Ishikawa (cell line): ENCODE measurements at regions not wholly inside any gene's neighbourhood (a gene's known extent, or its start where the extent isn't known, plus 50 kb on each side); places are given as distances from the start of the nearest gene placed in this dataset.

Source experiments
- CEBPB ChIP-seq: IDR thresholded peaks from 2 replicates; pipeline ENCODE4 v1.6.1; 2012
- EGR1 ChIP-seq: IDR thresholded peaks from 2 replicates; pipeline ENCODE4 v1.6.1; 2012
- EP300 ChIP-seq: IDR thresholded peaks from 2 replicates; pipeline ENCODE4 v1.6.1; 2012; ENCODE audit warnings: borderline replicate concordance
- NFIC ChIP-seq: IDR thresholded peaks from 2 replicates; pipeline ENCODE4 v1.6.1; 2012
- TAF1 ChIP-seq: IDR thresholded peaks from 2 replicates; pipeline ENCODE4 v1.6.1; 2012; ENCODE audit warnings: low read depth, mild to moderate bottlenecking
- TCF12 ChIP-seq: IDR thresholded peaks from 2 replicates; pipeline ENCODE4 v1.6.1; 2012; ENCODE audit warnings: low read depth
- YY1 ChIP-seq: IDR thresholded peaks from 2 replicates; pipeline ENCODE4 v1.6.1; 2012; ENCODE audit warnings: low read depth
- ZBTB7A ChIP-seq: IDR thresholded peaks from 2 replicates; pipeline ENCODE4 v1.6.1; 2012; ENCODE audit warnings: low read depth
- TF ChIP-seq, protein P1 (sequence below): IDR thresholded peaks from 2 replicates; pipeline ENCODE4 v1.6.1; 2012; ENCODE audit warnings: low read depth, mild to moderate bottlenecking
- TF ChIP-seq, protein P2 (sequence below): IDR thresholded peaks from 2 replicates; pipeline ENCODE4 v1.6.1; 2012

DNA sequence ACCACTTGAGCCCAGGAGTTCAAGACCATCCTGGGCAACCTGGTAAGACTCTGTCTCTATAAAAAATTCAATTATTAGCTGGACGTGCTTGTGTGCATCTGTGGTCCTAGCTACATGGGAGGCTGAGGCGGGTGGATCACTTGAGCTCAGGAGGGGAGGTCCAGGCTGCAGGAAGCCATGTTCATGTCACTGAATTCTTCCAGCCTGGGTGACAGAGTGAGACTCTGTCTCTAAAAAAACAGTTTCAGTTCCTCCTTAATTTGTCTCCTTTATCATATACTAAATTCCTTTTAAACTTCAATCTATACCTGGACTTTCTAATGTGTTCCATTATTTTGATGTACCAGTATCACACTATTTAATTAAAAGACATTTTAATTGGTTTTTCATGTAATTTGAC, 422.2 kb upstream of the TLE4 start:
- no peak for TF ChIP-seq NFIC
- TF ChIP-seq, protein P1, sequence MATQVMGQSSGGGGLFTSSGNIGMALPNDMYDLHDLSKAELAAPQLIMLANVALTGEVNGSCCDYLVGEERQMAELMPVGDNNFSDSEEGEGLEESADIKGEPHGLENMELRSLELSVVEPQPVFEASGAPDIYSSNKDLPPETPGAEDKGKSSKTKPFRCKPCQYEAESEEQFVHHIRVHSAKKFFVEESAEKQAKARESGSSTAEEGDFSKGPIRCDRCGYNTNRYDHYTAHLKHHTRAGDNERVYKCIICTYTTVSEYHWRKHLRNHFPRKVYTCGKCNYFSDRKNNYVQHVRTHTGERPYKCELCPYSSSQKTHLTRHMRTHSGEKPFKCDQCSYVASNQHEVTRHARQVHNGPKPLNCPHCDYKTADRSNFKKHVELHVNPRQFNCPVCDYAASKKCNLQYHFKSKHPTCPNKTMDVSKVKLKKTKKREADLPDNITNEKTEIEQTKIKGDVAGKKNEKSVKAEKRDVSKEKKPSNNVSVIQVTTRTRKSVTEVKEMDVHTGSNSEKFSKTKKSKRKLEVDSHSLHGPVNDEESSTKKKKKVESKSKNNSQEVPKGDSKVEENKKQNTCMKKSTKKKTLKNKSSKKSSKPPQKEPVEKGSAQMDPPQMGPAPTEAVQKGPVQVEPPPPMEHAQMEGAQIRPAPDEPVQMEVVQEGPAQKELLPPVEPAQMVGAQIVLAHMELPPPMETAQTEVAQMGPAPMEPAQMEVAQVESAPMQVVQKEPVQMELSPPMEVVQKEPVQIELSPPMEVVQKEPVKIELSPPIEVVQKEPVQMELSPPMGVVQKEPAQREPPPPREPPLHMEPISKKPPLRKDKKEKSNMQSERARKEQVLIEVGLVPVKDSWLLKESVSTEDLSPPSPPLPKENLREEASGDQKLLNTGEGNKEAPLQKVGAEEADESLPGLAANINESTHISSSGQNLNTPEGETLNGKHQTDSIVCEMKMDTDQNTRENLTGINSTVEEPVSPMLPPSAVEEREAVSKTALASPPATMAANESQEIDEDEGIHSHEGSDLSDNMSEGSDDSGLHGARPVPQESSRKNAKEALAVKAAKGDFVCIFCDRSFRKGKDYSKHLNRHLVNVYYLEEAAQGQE, result no peak
- no peak for TF ChIP-seq TCF12
- no peak for TF ChIP-seq EP300
- TF ChIP-seq, protein P2, sequence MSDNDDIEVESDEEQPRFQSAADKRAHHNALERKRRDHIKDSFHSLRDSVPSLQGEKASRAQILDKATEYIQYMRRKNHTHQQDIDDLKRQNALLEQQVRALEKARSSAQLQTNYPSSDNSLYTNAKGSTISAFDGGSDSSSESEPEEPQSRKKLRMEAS, result no peak
- TF ChIP-seq CEBPB, result no peak
- no peak for TF ChIP-seq YY1
- TF ChIP-seq ZBTB7A, result no peak
- TF ChIP-seq TAF1, result no peak
- TF ChIP-seq EGR1, result no peak
